NCI-H1105 treated with DMSO at 0.1 percent for 48 hours (cell line): ENCODE measurements at regions not wholly inside any gene's neighbourhood (a gene's known extent, or its start where the extent isn't known, plus 50 kb on each side); places are given as distances from the start of the nearest gene placed in this dataset.
"Not testable (repeated sequence)": the region's sequence is repeated elsewhere in the genome, so short reads cannot be mapped to it uniquely, and the experiment has no call there.

Experiments
- DNase-seq: peaks from one replicate; lab custom pipeline; 2025; lab: John Stamatoyannopoulos, UW

DNA sequence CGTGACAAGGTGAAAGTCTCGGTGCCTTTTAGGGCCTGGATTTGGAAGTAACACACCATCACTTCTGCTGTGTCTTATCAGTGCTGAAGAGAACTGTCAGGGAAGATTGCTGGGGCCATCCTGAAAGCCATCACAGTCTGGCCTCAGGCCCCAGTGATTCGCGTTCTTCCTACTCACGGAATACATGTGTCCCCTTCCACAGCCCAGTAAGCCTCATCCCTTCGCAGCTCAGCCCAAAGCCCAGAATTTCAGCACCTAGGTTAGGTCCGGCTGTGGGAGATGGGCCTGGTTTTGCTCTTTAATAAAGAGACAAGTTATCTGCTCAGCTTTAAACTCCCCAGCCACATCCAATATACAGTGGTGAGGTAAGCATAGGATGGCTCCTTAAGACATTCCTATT, 113.0 kb upstream of the SPACA7 start:
- no peak for DNase-seq

DNA sequence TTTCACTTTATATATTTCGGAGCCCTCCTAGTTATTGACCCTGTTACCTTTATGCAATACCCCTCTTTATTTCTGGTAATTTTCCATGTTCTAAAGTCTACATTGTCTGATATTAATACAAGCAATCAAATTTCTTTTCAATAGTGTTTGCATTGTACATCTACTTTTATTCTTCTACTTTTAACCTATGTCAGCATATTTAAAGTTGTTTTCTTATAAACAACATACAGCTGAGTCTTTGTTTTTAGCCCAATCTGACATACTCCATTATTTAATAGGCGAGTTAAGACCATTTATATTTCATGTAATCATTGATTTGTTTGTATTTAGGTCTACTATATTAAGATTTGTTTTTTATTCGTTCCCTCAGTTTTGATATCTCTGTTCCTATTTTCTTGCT, 108.5 kb upstream of the SPACA7 start:
- no peak for DNase-seq

- no peak for DNase-seq
These were observed 105.2 kb upstream of the SPACA7 start for GRCh38 chr13:112270951-112271350.

DNA sequence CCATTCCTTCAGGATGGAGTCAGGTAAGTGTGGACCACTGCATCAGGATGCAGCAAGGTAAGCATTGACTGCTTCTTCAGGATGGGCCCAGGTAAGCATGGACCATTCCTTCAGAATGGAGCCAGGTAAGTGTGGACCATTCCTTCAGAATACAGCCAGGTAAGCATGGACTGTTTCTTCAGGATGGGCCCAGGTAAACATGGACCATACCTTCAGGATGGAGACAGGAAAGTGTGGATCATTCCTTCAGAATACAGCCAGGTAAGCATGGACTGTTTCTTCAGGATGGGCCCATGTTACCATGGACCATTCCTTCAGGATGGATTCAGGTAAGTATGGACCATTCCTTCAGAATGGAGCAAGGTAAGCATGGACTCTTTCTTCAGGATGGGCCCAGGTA, 89.4 kb upstream of the SPACA7 start:
- DNase-seq = not testable (repeated sequence)

DNA sequence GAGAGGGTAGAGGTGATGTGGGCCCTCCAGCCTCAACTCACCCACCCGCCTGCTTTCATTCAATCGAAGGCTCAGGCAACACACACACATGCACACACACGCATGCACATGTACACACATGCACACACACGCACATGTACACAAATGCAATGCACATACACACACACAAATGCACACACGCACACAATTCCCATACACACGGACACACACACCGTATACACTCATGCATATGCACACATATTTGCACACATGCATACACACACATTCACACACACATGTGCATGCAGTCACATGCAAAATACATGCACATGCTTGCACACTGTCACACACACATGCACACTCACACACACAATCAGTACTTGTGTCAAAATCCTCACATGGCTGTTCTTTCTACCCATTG, 55.9 kb upstream of the SPACA7 start:
- DNase-seq = no peak

DNA sequence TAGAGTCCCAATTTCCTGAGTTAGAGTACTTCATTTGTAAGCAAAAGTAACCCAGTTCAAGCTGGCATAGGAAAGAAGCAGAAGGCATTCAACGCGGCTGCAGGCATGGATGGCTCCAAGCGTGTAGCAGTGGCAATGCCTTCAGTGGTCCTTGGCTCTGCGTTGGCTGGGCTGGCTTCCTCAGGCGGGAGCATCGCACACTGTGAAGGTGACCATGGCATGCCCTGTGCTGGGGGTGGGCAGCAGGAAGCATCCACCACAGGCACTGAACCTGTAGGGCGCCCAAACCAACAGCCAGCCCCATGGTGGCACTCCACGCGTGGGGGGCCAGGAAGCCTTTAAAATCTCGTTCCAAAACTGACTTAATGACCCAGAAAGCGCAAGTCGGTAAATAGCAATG, 53.6 kb upstream of the SPACA7 start:
- no peak for DNase-seq

- DNase-seq = no peak
These were observed 52.0 kb upstream of the SPACA7 start for GRCh38 chr13:112324116-112324515.

GRCh38 chr13:112325142-112325808, 50.9 kb upstream of the SPACA7 start:
- DNase-seq = no peak

DNA sequence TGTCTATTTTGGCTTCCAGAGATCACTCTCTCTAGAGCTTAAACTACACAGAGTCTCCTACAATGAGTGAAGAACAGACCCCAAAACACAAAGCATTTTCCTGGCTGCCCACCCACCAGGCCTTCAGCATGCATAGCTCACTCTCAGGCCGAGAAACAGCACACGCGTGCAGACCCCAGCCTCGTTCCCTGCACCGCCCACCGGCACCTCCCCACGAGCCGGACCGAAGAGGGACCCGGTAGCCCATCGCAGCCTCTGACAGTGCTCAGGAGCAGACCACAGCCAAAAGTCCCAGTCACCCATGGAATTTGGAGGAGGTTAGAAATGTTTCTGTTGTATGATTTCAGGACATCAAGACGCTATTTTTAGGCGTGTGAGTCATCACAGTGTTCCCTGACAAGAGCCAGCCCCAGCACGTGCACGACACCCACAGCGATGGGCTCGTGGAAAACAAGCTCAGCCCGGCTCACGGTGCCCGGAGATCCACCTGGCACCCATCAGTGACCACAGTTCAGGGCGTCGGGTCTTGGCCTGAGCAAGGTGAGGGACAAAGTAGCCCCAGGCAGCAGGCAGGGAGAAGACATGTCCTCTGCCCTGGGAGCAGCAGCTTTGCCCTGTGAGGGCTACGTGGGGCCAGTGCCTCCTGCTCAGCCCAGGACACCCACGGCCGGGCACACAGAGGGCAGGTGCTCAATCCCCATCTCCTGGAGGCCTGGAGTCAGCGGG, 50.1 kb upstream of the SPACA7 start:
- DNase-seq = no peak
